ENCODE measurements at regions not wholly inside any gene's neighbourhood (a gene's known extent, or its start where the extent isn't known, plus 50 kb on each side); places are given as distances from the start of the nearest gene placed in this dataset.

DNA sequence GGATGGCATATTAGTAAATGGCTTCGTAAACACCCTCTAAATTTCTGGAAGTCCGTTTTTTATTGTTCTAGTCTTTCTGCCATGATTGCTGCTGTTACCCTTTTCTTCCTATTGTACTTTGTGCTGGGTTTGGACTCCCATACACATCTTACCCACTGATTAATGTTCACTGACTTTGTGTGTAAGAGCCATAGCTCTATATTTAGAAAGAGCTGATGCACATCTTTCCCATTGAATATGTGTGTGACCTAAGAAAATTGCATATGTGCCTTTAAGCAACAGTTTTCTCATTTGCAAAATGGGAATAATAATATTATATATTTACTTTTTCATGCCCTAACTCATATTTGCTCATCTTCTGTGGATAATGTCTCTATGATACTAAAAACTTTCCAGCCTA lies 135.8 kb upstream of the DLX6 start:
- no TSS peak for BruUV-seq (replicated peaks)
- DNase-seq (ENCODE audit: low read depth, low spot score) = no peak
- CTCF ChIA-PET = no interaction called here

More for the DNA sequence above, 135.8 kb upstream of the DLX6 start:
- H3K79me2 ChIP-seq (ENCODE audit: insufficient read depth, low read length) = no peaks in the 10 kb centered on the region
- intact Hi-C loops (cut with micrococcal nuclease) = no loop called here
- no peak overlapping the region for H3K4me2 ChIP-seq (ENCODE audit: low read length)
- peaks cover 49% of the 10 kb centered on the region for H3K27me3 ChIP-seq (ENCODE audit: insufficient read depth, low read length)
- H3K9me3 ChIP-seq (ENCODE audit: control insufficient read depth in 1 of 2, insufficient read depth in 1 of 2, low read depth in 1 of 2, low read length in 2 of 2) = no peaks in the 10 kb centered on the region
- H3K4me1 ChIP-seq (ENCODE audit: control insufficient read depth in 1 of 2, insufficient read depth in 2 of 2, low read length in 2 of 2) = no peaks in the 10 kb centered on the region
- no peaks in the 10 kb centered on the region for H3K36me3 ChIP-seq (ENCODE audit: control insufficient read depth in 1 of 2, insufficient read depth in 2 of 2, low read length in 2 of 2)
- RAD21 ChIA-PET (ENCODE audit: low non-redundant PET in 1 of 2, low total read pairs in 2 of 2, uncharacterized antibody in 2 of 2, unreplicated experiment in 2 of 2) = no interaction called here
- POLR2A ChIA-PET = no interaction called here
- no peak overlapping the region for H2AFZ ChIP-seq (ENCODE audit: low read depth, low read length, poor library complexity, severe bottlenecking)
- H3K9ac ChIP-seq (ENCODE audit: low read length) = no peak overlapping the region
- H3K4me3 ChIP-seq (replicated peaks in 1 of 2; ENCODE audit: low read depth in 1 of 2, low read length in 2 of 2) = no peak overlapping the region
- TF ChIP-seq, protein P1, sequence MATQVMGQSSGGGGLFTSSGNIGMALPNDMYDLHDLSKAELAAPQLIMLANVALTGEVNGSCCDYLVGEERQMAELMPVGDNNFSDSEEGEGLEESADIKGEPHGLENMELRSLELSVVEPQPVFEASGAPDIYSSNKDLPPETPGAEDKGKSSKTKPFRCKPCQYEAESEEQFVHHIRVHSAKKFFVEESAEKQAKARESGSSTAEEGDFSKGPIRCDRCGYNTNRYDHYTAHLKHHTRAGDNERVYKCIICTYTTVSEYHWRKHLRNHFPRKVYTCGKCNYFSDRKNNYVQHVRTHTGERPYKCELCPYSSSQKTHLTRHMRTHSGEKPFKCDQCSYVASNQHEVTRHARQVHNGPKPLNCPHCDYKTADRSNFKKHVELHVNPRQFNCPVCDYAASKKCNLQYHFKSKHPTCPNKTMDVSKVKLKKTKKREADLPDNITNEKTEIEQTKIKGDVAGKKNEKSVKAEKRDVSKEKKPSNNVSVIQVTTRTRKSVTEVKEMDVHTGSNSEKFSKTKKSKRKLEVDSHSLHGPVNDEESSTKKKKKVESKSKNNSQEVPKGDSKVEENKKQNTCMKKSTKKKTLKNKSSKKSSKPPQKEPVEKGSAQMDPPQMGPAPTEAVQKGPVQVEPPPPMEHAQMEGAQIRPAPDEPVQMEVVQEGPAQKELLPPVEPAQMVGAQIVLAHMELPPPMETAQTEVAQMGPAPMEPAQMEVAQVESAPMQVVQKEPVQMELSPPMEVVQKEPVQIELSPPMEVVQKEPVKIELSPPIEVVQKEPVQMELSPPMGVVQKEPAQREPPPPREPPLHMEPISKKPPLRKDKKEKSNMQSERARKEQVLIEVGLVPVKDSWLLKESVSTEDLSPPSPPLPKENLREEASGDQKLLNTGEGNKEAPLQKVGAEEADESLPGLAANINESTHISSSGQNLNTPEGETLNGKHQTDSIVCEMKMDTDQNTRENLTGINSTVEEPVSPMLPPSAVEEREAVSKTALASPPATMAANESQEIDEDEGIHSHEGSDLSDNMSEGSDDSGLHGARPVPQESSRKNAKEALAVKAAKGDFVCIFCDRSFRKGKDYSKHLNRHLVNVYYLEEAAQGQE (IDR thresholded peaks at IDR 0.05; ENCODE audit: low read depth) = no peak
- TF ChIP-seq, protein P2, sequence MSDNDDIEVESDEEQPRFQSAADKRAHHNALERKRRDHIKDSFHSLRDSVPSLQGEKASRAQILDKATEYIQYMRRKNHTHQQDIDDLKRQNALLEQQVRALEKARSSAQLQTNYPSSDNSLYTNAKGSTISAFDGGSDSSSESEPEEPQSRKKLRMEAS (IDR thresholded peaks at IDR 0.05) = no peak
- no peak for TF ChIP-seq SRF (IDR thresholded peaks at IDR 0.05; ENCODE audit: low read depth)
- TF ChIP-seq RAD21 (IDR thresholded peaks at IDR 0.05; ENCODE audit: low read depth) = no peak
- no peak for TF ChIP-seq ELF1 (IDR thresholded peaks at IDR 0.05; ENCODE audit: borderline replicate concordance, low read depth)
- TF ChIP-seq, protein P3, sequence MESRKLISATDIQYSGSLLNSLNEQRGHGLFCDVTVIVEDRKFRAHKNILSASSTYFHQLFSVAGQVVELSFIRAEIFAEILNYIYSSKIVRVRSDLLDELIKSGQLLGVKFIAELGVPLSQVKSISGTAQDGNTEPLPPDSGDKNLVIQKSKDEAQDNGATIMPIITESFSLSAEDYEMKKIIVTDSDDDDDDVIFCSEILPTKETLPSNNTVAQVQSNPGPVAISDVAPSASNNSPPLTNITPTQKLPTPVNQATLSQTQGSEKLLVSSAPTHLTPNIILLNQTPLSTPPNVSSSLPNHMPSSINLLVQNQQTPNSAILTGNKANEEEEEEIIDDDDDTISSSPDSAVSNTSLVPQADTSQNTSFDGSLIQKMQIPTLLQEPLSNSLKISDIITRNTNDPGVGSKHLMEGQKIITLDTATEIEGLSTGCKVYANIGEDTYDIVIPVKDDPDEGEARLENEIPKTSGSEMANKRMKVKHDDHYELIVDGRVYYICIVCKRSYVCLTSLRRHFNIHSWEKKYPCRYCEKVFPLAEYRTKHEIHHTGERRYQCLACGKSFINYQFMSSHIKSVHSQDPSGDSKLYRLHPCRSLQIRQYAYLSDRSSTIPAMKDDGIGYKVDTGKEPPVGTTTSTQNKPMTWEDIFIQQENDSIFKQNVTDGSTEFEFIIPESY (IDR thresholded peaks at IDR 0.05; ENCODE audit: extremely low read depth, insufficient replicate concordance, low read length) = no peak
- TF ChIP-seq SIN3A (IDR thresholded peaks at IDR 0.05; ENCODE audit: low read depth) = no peak
- no peak for TF ChIP-seq CEBPB (IDR thresholded peaks at IDR 0.05; ENCODE audit: low read depth)
- TF ChIP-seq EZH2phosphoT487 (IDR thresholded peaks at IDR 0.05; ENCODE audit: borderline replicate concordance) = no peak
- TF ChIP-seq ZFX (IDR thresholded peaks at IDR 0.05) = no peak
- no peak for TF ChIP-seq POLR2A (IDR thresholded peaks at IDR 0.05; ENCODE audit: borderline replicate concordance, extremely low read depth, insufficient read depth, insufficient read length)
- no peak for TF ChIP-seq EZH2 (IDR thresholded peaks at IDR 0.05)
- TF ChIP-seq, protein P4, sequence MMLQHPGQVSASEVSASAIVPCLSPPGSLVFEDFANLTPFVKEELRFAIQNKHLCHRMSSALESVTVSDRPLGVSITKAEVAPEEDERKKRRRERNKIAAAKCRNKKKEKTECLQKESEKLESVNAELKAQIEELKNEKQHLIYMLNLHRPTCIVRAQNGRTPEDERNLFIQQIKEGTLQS (IDR thresholded peaks at IDR 0.05) = no peak
- TF ChIP-seq, protein P5, sequence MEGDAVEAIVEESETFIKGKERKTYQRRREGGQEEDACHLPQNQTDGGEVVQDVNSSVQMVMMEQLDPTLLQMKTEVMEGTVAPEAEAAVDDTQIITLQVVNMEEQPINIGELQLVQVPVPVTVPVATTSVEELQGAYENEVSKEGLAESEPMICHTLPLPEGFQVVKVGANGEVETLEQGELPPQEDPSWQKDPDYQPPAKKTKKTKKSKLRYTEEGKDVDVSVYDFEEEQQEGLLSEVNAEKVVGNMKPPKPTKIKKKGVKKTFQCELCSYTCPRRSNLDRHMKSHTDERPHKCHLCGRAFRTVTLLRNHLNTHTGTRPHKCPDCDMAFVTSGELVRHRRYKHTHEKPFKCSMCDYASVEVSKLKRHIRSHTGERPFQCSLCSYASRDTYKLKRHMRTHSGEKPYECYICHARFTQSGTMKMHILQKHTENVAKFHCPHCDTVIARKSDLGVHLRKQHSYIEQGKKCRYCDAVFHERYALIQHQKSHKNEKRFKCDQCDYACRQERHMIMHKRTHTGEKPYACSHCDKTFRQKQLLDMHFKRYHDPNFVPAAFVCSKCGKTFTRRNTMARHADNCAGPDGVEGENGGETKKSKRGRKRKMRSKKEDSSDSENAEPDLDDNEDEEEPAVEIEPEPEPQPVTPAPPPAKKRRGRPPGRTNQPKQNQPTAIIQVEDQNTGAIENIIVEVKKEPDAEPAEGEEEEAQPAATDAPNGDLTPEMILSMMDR (IDR thresholded peaks at IDR 0.05 in 2 of 3, conservative IDR thresholded peaks at IDR 0.05 in 1 of 3; ENCODE audit: borderline replicate concordance in 1 of 3, insufficient read depth in 1 of 3, low read depth in 2 of 3, low read length in 2 of 3) = no peak
- no peak for TF ChIP-seq FOSL1 (IDR thresholded peaks at IDR 0.05; ENCODE audit: low read depth)
- TF ChIP-seq YY1 (IDR thresholded peaks at IDR 0.05; ENCODE audit: extremely low read depth, insufficient replicate concordance, low read depth, low read length) = no peak
- no peak for TF ChIP-seq POLR2AphosphoS5 (IDR thresholded peaks at IDR 0.05; ENCODE audit: low read depth, low read length)
- no peak for TF ChIP-seq CBX3 (IDR thresholded peaks at IDR 0.05; ENCODE audit: low read depth)
- TF ChIP-seq JUND (IDR thresholded peaks at IDR 0.05) = no peak
- no peak for TF ChIP-seq ZNF274 (IDR thresholded peaks at IDR 0.05; ENCODE audit: low read depth, low read length)
- H3K27ac ChIP-seq (ENCODE audit: low read depth, low read length) = no peak overlapping the region
- H4K20me1 ChIP-seq (ENCODE audit: insufficient read depth) = no peaks in the 10 kb centered on the region
- no peaks in the 10 kb centered on the region for H3K9me2 ChIP-seq (ENCODE audit: insufficient read depth)
- ATAC-seq = no peak
